Natural killer cell treated with Interleukin-12 subunit alpha and Interleukin-12 subunit beta and Interleukin-15 and Interleukin-18, amount 100 ng/mL, for 72 hours (primary cell): ENCODE measurements at regions not wholly inside any gene's neighbourhood (a gene's known extent, or its start where the extent isn't known, plus 50 kb on each side); places are given as distances from the start of the nearest gene placed in this dataset.
A peak's percentile ranks its signal among the peaks of the same experiment; 100 is the strongest.

Experiments used
- ATAC-seq, 2 donors: fragments of 150-1000 bp; cut with Tn5 transposase in 1 of 2; sonication (Bioruptor Pico), chemical (Tn5 transposase) in 1 of 2; 2 replicates each; pipeline ENCODE4 v1.10.0; 2021
- DNase-seq: peaks from one replicate; pipeline ENCODE4 v3.0.0; 2022; ENCODE audit warnings: low spot score
- H3K27ac Mint-ChIP-seq, 2 donors: 1 replicate in 1 of 2; 2 replicates in 1 of 2; pipeline ENCODE4 v1.8.0; 2022; ENCODE audit warnings: mixed read lengths in 2 of 2, mild to moderate bottlenecking in 1 of 2, moderate library complexity in 1 of 2
- H3K27me3 Mint-ChIP-seq, 2 donors: 1 replicate in 1 of 2; 2 replicates in 1 of 2; pipeline ENCODE4 v1.8.0; 2022; ENCODE audit warnings: mixed read lengths in 2 of 2
- H3K36me3 Mint-ChIP-seq: one replicate; pipeline ENCODE4 v1.8.0; 2022; ENCODE audit warnings: mixed read lengths
- H3K4me1 Mint-ChIP-seq, 2 donors: 1 replicate in 1 of 2; 2 replicates in 1 of 2; pipeline ENCODE4 v1.8.0; 2022; ENCODE audit warnings: low read depth in 2 of 2, mixed read lengths in 2 of 2, mild to moderate bottlenecking in 1 of 2
- H3K4me3 Mint-ChIP-seq: one replicate; pipeline ENCODE4 v1.8.0; 2022; ENCODE audit warnings: mixed read lengths
- H3K9me3 Mint-ChIP-seq: 2 replicates; pipeline ENCODE4 v1.8.0; 2022; ENCODE audit warnings: mixed read lengths

GRCh38 chr10:11387551-11388222, 223.8 kb downstream of the USP6NL start:
- Mint-ChIP-seq H3K4me3 (no peak overlapping the region), H3K27ac (no peak overlapping the region), H3K9me3 (no peaks in the 10 kb centered on the region), H3K4me1 (no peaks in the 10 kb centered on the region), H3K36me3 (no peaks in the 10 kb centered on the region), H3K27me3 (peaks cover 0 to 4% of the 10 kb centered on the region in 2 donors)
- DNase-seq (no peak), ATAC-seq (no peak)

DNA sequence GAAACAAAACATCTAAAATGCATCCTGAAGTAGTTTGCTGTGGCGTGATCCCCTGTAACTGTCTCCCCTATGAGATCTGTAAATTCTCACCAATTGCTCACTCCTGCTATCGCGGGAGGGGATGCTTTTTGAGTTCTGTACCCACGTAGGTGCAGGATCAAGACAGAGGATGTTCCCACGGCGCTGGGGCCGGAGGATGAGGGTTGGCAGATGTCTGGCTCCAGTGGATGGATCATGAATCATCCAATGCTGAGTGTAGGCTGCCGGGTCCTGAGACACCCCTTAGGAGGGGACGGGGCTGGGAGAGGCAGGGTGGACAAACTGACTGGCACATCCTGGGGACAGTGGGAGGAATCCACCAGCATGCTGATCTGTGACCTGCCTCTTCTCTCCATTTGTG, 224.4 kb downstream of the USP6NL start:
- no peak overlapping the region for H3K27ac Mint-ChIP-seq
- ATAC-seq: peak in 1 of 2 donors; percentile 32

More for the DNA sequence above, 224.4 kb downstream of the USP6NL start:
- H3K27me3 Mint-ChIP-seq: peaks cover 0 to 4% of the 10 kb centered on the region in 2 donors
- H3K4me3 Mint-ChIP-seq: no peak overlapping the region
- H3K4me1 Mint-ChIP-seq: no peaks in the 10 kb centered on the region
- H3K36me3 Mint-ChIP-seq: no peaks in the 10 kb centered on the region
- no peaks in the 10 kb centered on the region for H3K9me3 Mint-ChIP-seq
- DNase-seq: no peak
